SU-DHL-6 (cell line): ENCODE measurements at regions not wholly inside any gene's neighbourhood (a gene's known extent, or its start where the extent isn't known, plus 50 kb on each side); places are given as distances from the start of the nearest gene placed in this dataset.

ENCODE experiments used
- H2AFZ ChIP-seq: fragments of 200-600 bp; sonication (generic); 2 replicates; pipeline ENCODE4 v1.6.1; 2014; ENCODE audit warnings: low read depth, mild to moderate bottlenecking, moderate library complexity, mixed read lengths, antibody characterized with exemption, low read length; ENCODE audit not compliant: severe bottlenecking
- H3F3A ChIP-seq: fragments of 200-600 bp; shearing (Covaris generic); 2 replicates; pipeline ENCODE4 v1.6.0; 2016; ENCODE audit warnings: antibody characterized with exemption, mild to moderate bottlenecking; ENCODE audit not compliant: insufficient read depth
- H3K27ac ChIP-seq: fragments of 200-600 bp; sonication (generic); 2 replicates; pipeline ENCODE4 v1.5.1; 2016; ENCODE audit warnings: low read depth, mild to moderate bottlenecking, low read length, moderate library complexity, mixed read lengths
- H3K27me3 ChIP-seq: fragments of 200-600 bp; sonication (generic), shearing (Covaris generic); 2 replicates; pipeline ENCODE4 v1.6.0; 2014; ENCODE audit warnings: mild to moderate bottlenecking, low read length
- H3K36me3 ChIP-seq: fragments of 200-600 bp; sonication (generic); 2 replicates; pipeline ENCODE4 v1.6.1; 2014; ENCODE audit warnings: mild to moderate bottlenecking, low read length, mixed read lengths
- H3K4me2 ChIP-seq: fragments of 300-600, 200-600 bp; shearing (Covaris generic), sonication (generic); 2 replicates; pipeline ENCODE4 v1.6.0; 2014; ENCODE audit warnings: low read length, low read depth, mild to moderate bottlenecking; ENCODE audit not compliant: poor library complexity, severe bottlenecking
- H3K4me3 ChIP-seq: fragments of 200-600 bp; sonication (generic); 2 replicates; pipeline ENCODE4 v1.5.1; 2014; ENCODE audit warnings: antibody characterized with exemption, low read length, mild to moderate bottlenecking, mixed read lengths; ENCODE audit not compliant: insufficient read depth, poor library complexity, severe bottlenecking
- H3K79me2 ChIP-seq: fragments of 200-600 bp; sonication (generic); 2 replicates; pipeline ENCODE4 v1.6.1; 2014; ENCODE audit warnings: mild to moderate bottlenecking, low read length, moderate library complexity; ENCODE audit not compliant: insufficient read depth
- H3K9ac ChIP-seq: fragments of 200-600 bp; sonication (generic); 2 replicates; pipeline ENCODE4 v1.7.0; 2014; ENCODE audit warnings: mild to moderate bottlenecking, low read length
- H3K9me2 ChIP-seq: fragments of 200-600 bp; sonication (generic); replicated peaks from 2 replicates; pipeline ENCODE4 v1.6.1; 2014; ENCODE audit warnings: low read length; ENCODE audit not compliant: insufficient read depth
- H3K9me3 ChIP-seq: fragments of 200-600 bp; sonication (generic); 2 replicates; pipeline ENCODE4 v1.6.1; 2014; ENCODE audit warnings: low read length, mixed read lengths; ENCODE audit not compliant: insufficient read depth
- H4K20me1 ChIP-seq: fragments of 200-600 bp; sonication (generic); 2 replicates; pipeline ENCODE4 v1.6.1; 2014; ENCODE audit warnings: low read depth, mild to moderate bottlenecking, antibody characterized with exemption, low read length, moderate library complexity, mixed read lengths
- CTCF ChIP-seq: fragments of 200-600 bp; sonication (generic); IDR thresholded peaks from one replicate; pipeline ENCODE4 v1.5.1; 2017; ENCODE audit warnings: antibody characterized with exemption, mild to moderate bottlenecking, low read length, moderate library complexity; ENCODE audit not compliant: insufficient read depth, poor library complexity, severe bottlenecking
- EZH2phosphoT487 ChIP-seq: fragments of 200-600 bp; sonication (generic), shearing (Covaris generic); conservative IDR thresholded peaks from 2 replicates; pipeline ENCODE4 v1.6.1; 2018; ENCODE audit warnings: mild to moderate bottlenecking, antibody characterized with exemption, low read length, moderate library complexity, mixed read lengths

DNA sequence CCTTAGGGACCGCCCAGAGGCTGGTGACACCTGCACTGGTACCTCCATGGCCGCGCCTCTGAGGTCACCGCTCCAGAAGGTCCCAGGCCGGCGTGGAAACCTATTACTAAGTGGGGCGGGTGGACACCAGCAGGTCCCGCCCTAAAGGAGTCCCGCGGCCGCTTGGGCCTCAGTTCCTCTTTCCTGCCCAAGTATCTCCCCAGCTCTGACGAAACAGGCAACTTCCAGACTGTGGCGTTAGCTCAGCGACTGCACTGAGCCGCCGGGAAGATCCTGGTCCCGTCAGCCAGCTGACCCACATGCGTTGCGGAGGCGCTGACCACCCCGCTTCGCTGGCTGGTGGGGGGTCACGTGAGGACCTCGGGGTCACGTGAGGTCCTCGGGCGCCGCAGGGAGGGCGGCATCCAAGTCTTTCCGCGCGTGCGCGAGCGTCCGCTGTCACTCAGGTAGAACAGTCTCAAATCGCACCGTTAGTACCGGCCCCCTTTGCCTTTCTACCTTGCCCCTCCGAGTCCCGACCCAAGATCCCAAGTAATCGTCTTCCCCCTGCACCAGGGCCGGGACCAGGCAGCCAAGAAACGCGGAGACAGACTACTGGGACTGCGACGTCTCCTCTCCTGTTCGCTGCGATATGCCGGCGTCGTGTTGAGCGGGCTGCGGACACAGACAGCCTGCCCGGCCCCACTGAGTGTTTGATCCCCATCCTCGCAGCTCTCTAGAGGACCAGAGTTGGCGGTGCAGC is 53.7 kb upstream of the KDM4C start:
- H3K4me2 ChIP-seq, result peak overlapping the region; percentile 69

DNA sequence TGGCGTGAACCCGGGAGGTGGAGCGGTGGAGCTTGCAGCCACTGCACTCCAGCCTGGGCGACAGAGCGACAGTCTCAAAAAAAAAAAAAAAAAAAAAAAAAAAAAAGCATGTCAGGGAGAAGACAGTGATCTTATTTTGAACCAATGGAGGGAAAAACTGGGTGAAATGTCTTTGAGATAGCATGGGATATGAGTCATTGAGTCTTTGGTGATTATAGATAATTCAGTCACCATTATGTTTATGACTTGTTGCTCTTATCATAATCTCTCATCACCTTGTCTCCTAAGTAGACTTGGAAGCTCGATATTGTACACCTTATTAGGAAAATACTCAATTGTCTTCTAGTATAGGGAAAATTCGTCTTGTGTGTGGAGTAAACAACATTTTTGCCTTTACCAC is 55.1 kb upstream of the KDM4C start:
- H3K9ac ChIP-seq, result peak overlapping the region; percentile 72; the same call in 1 of the 2 replicates
- no peaks in the 10 kb centered on the region; the same call in 1 of the 2 replicates for H3K9me3 ChIP-seq
- no peaks in the 10 kb centered on the region for H3K9me2 ChIP-seq
- TF ChIP-seq EZH2phosphoT487, result no peak
- no peak for TF ChIP-seq CTCF
- no peak overlapping the region for H3K27ac ChIP-seq
- H2AFZ ChIP-seq, result no peak overlapping the region
- H3K4me2 ChIP-seq, result peak overlapping the region; percentile 69
- no peaks in the 10 kb centered on the region for H4K20me1 ChIP-seq
- H3K27me3 ChIP-seq, result no peaks in the 10 kb centered on the region
- H3K4me3 ChIP-seq, result no peak overlapping the region
- 0 out of 2 replicates have a peak, but pooled peaks cover 7% of the 10 kb centered on the region for H3F3A ChIP-seq
- H3K79me2 ChIP-seq, result no peaks in the 10 kb centered on the region
- no peaks in the 10 kb centered on the region for H3K36me3 ChIP-seq

More for the DNA sequence above, 53.7 kb upstream of the KDM4C start:
- H3K4me3 ChIP-seq, result peak overlapping the region; percentile 85
- H3K36me3 ChIP-seq, result no peaks in the 10 kb centered on the region
- no peaks in the 10 kb centered on the region for H4K20me1 ChIP-seq
- H3K79me2 ChIP-seq, result no peaks in the 10 kb centered on the region
- H3F3A ChIP-seq, result 0 out of 2 replicates have a peak, but pooled peaks cover 7% of the 10 kb centered on the region
- H3K27ac ChIP-seq, result peak overlapping the region; percentile 33
- H3K27me3 ChIP-seq, result no peaks in the 10 kb centered on the region
- H2AFZ ChIP-seq, result peak overlapping the region; percentile 86
- TF ChIP-seq CTCF, result no peak
- no peak for TF ChIP-seq EZH2phosphoT487
- peak overlapping the region; percentile 72 for H3K9ac ChIP-seq
- H3K9me2 ChIP-seq, result no peaks in the 10 kb centered on the region
- peaks cover 5% of the 10 kb centered on the region; the same call in 1 of the 2 replicates for H3K9me3 ChIP-seq

- no peaks in the 10 kb centered on the region for H3K79me2 ChIP-seq
- no peak overlapping the region for H3K27ac ChIP-seq
- TF ChIP-seq EZH2phosphoT487, result no peak
- no peak for TF ChIP-seq CTCF
- H3K4me2 ChIP-seq, result no peak overlapping the region
- H3K4me3 ChIP-seq, result no peak overlapping the region
- no peaks in the 10 kb centered on the region for H3K36me3 ChIP-seq
- H3K9me2 ChIP-seq, result no peaks in the 10 kb centered on the region
- no peaks in the 10 kb centered on the region for H4K20me1 ChIP-seq
- H3F3A ChIP-seq, result peaks cover 3% of the 10 kb centered on the region; the same call in 1 of the 2 replicates
- H2AFZ ChIP-seq, result no peak overlapping the region
- H3K27me3 ChIP-seq, result no peaks in the 10 kb centered on the region
- H3K9ac ChIP-seq, result no peak overlapping the region
- no peaks in the 10 kb centered on the region for H3K9me3 ChIP-seq
These were observed 50.6 kb upstream of the GLDC start for GRCh38 chr9:6696178-6696577.
